Pancreas (tissue), 10 donors: ENCODE measurements at regions not wholly inside any gene's neighbourhood (a gene's known extent, or its start where the extent isn't known, plus 50 kb on each side); places are given as distances from the start of the nearest gene placed in this dataset.

Experiments
- ATAC-seq, 4 donors: fragments of 200-7000 bp; cut with Tn5 transposase; one replicate each; pipeline versions ENCODE4 v1.8.0 to v1.9.1; 2020; ENCODE audit warnings: mild to moderate bottlenecking in 4 of 4, moderate library complexity in 4 of 4
- DNase-seq, 6 donors: peaks; one replicate each; pipeline ENCODE4 v3.0.0-alpha.2; 2020
- FAIRE-seq: peaks from 2 replicates; lab custom pipeline; 2012; peaks lifted over from hg19 to GRCh38; lab: Jason Lieb, UNC
- H3K27ac ChIP-seq, 4 donors: fragments of 200-600 bp; sonication (generic); 1 replicate in 3 of 4; 2 replicates in 1 of 4; pipeline versions ENCODE4 v1.5.0 to v1.8.0; 2020
- H3K27me3 ChIP-seq, 4 donors: fragments of 200-600 bp; one replicate each; pipeline ENCODE4 v1.8.0; 2021
- H3K36me3 ChIP-seq, 3 donors: fragments of 200-600 bp; sonication (generic) in 1 of 3; one replicate each; pipeline versions ENCODE4 v1.5.0 to v1.8.0; 2020 to 2021
- H3K4me1 ChIP-seq, 3 donors: fragments of 200-600 bp; one replicate each; pipeline ENCODE4 v1.8.0; 2021
- H3K4me3 ChIP-seq, 4 donors: fragments of 200-600 bp; sonication (generic) in 2 of 4; one replicate each; pipeline versions ENCODE4 v1.5.0 to v1.8.0; 2020 to 2021
- H3K9me3 ChIP-seq, 4 donors: fragments of 200-600 bp; one replicate each; pipeline ENCODE4 v1.8.0; 2021
- CTCF ChIP-seq, 4 donors: fragments of 200-600 bp; sonication (generic) in 3 of 4; IDR thresholded peaks; one replicate each; pipeline versions ENCODE4 v1.5.0 to v1.8.0; 2021; ENCODE audit warnings: antibody characterized with exemption in 4 of 4
- WGBS, 2 donors: extraction: QIAGEN DNeasy Blood & Tissue Kit; methylation state at CpG; one replicate each; pipeline ENCODE4 v1.1.7; 2013; 5-methylcytosine and 5-hydroxymethylcytosine counted together
- intact Hi-C, 3 donors: fragments of 100-400 bp; cut with DNase I; formaldehyde crosslinking; loops; one replicate each; pipeline versions ENCODE4 v1.11.1 to v1.14.2; 2022
- donor health status: healthy with polysubstance abuse.
- donor health status: DM: no; HTN: no; CAD: no; lungs with moderate emphysema.
- donor health status: DM: no; HTN: no; CAD: no.
- donor health status: control.
- donor health status: control.
- donor health status: Bipolar disorder and iron deficiency.
- donor health status: DM: yes; HTN: yes; CAD: no.
- donor health status: DM: no; HTN: no; CAD: no.
- donor health status: DM: no; HTN: no; CAD: no.
- donor health status: DM: yes; HTN: yes; CAD: no.

DNA sequence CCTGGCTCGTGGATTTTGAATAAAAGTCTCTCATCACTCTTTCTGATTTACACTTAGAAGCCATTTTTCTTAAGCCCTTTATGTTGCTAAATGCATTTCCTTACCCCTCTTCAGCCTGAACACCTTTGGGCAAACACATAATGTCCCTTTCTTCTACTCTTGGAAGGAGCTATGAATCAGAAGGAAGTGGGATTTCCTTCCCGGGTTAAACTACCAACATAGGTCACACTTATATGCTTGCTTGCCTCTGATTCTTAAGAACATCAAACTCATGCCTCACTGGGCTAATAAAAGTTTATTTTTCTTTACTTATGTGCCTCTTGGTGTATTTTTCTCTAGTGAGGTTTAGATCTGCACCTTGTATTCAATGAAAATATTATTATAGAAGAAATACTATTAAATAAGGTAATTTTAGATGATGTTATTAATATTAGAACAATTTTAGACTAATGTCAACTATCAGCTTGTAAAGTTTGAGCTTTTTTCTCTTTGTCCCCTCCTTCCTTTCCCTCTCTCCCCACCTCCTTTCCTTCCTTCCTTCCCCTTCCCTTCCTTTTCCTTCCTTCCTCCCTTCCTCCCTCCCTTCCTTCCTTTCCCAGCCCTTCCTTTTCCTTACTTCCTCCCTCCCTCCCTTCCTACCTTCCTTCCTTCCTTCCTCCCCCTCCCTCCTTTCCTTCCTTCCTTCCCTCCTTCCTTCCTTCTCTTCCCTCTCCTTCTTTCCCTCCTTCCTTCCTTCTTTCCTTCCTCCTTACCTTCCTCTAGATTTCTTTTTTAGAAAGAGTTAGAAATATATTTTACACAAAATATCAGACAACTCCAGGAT, 66.5 kb upstream of the KCNJ6 start:
- FAIRE-seq = no peak
- no peak overlapping the region for H3K4me3 ChIP-seq
- ATAC-seq = no peak
- H3K27me3 ChIP-seq = peaks cover 0 to 4% (median 0%) of the 10 kb centered on the region in 4 donors
- WGBS, 2 donors = 73 to 76% methylated on average over 2 of the region's 2 CpGs
- no peak for DNase-seq
- no peaks in the 10 kb centered on the region for H3K36me3 ChIP-seq
- no peaks in the 10 kb centered on the region for H3K9me3 ChIP-seq
- TF ChIP-seq CTCF (IDR thresholded peaks at IDR 0.05) = no peak
- H3K4me1 ChIP-seq = no peaks in the 10 kb centered on the region
- intact Hi-C loops = no loop called here
- H3K27ac ChIP-seq = no peak overlapping the region

GRCh38 chr21:37983336-37984095, 67.3 kb upstream of the KCNJ6 start:
- no peak overlapping the region for H3K4me3 ChIP-seq
- H3K27me3 ChIP-seq = peaks cover 0 to 4% (median 0%) of the 10 kb centered on the region in 4 donors
- no peaks in the 10 kb centered on the region for H3K36me3 ChIP-seq
- no peaks in the 10 kb centered on the region for H3K4me1 ChIP-seq
- no peaks in the 10 kb centered on the region for H3K9me3 ChIP-seq
- no peak for FAIRE-seq
- H3K27ac ChIP-seq = no peak overlapping the region
- no peak for TF ChIP-seq CTCF (IDR thresholded peaks at IDR 0.05)
- DNase-seq = no peak
- intact Hi-C loops = no loop called here
- ATAC-seq = no peak
- 25 to 32% methylated on average over 5 of the region's 5 CpGs for WGBS, 2 donors

GRCh38 chr21:37984416-37984815, 68.2 kb upstream of the KCNJ6 start:
- FAIRE-seq = no peak
- H3K4me3 ChIP-seq = no peak overlapping the region
- H3K9me3 ChIP-seq = no peaks in the 10 kb centered on the region
- no peaks in the 10 kb centered on the region for H3K36me3 ChIP-seq
- no peak overlapping the region for H3K27ac ChIP-seq
- no peak for DNase-seq
- H3K4me1 ChIP-seq = no peaks in the 10 kb centered on the region
- H3K27me3 ChIP-seq = peaks cover 0 to 4% (median 0%) of the 10 kb centered on the region in 4 donors
- WGBS, 2 donors = 58 to 78% methylated on average over 2 of the region's 2 CpGs
- intact Hi-C loops = no loop called here
- ATAC-seq = no peak
- TF ChIP-seq CTCF (IDR thresholded peaks at IDR 0.05) = no peak

- ATAC-seq = no peak
- no peak for FAIRE-seq
- 62 to 73% methylated on average over 3 of the region's 3 CpGs for WGBS, 2 donors
- DNase-seq = no peak
- H3K9me3 ChIP-seq = no peaks in the 10 kb centered on the region
- H3K27ac ChIP-seq = no peak overlapping the region
- H3K4me1 ChIP-seq = no peaks in the 10 kb centered on the region
- H3K4me3 ChIP-seq = no peak overlapping the region
- H3K36me3 ChIP-seq = no peaks in the 10 kb centered on the region
- TF ChIP-seq CTCF (IDR thresholded peaks at IDR 0.05) = no peak
- H3K27me3 ChIP-seq = peaks cover 0 to 4% (median 0%) of the 10 kb centered on the region in 4 donors
- intact Hi-C loops = no loop called here
These were observed 69.7 kb upstream of the KCNJ6 start for GRCh38 chr21:37986000-37986399.
